GM19438 (cell line): ENCODE measurements at regions not wholly inside any gene's neighbourhood (a gene's known extent, or its start where the extent isn't known, plus 50 kb on each side); places are given as distances from the start of the nearest gene placed in this dataset.

ENCODE experiments used
- ATAC-seq: cut with Tn5 transposase; IDR thresholded peaks from one replicate; pipeline ENCODE4 v1.9.1; 2021; ENCODE audit warnings: low read depth; ENCODE audit not compliant: unreplicated experiment

DNA sequence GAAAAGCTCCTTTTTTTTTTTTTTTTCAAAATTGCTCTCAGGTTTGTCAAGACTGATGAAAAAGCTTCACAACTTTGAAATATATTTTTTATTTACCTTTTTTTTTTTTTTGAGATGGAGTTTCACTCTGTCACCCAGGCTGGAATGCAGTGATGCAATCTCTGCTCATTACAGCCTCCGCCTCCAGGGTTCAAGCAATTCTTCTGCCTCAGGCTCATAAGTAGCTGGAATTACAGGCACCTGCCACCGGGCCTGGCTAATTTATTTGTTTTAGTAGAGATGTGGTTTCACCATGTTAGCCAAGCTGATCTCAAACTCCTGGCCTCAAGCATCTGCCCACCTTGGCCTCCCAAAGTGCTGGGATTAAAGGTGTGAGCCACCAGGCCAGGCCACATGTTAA, 1515.0 kb downstream of the OTOL1 start:
- ATAC-seq, result no peak

DNA sequence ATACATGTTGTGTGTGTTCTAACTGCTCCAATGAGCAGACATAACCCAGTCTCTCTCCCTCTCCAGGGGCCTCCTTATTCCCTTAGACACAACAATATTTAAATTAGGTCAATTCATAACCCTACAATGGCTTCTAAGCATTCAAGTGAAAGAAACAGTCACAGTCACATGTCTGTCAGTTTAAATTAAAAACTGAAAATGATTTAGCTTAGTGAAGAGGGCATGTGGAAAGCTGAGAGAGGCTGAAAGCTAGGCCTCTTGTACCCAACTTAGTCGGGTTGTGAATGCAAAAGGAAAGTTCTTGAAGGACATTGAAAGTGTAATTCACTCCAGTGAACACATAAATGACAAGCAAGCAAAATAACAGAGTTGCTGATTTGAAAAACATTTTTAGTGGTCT, 1519.6 kb downstream of the OTOL1 start:
- ATAC-seq, result no peak

DNA sequence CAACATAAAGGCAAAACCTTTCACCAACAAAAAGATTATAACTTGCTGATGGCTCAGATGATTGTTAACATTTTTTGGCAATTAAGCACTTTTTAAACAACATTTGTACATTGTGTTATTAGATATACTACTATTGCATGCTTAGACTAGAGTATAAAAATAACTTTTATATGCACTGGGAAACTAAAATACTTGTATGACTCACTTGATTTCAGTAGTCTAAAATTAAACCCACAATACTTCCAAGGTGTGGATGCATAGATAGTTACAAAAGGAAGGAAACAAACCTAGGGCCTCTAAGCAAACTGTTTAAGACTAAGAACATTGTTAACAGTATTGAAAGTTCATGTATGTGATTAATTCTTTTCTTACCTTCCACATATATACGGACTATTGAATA, 1521.5 kb downstream of the OTOL1 start:
- ATAC-seq, result no peak

DNA sequence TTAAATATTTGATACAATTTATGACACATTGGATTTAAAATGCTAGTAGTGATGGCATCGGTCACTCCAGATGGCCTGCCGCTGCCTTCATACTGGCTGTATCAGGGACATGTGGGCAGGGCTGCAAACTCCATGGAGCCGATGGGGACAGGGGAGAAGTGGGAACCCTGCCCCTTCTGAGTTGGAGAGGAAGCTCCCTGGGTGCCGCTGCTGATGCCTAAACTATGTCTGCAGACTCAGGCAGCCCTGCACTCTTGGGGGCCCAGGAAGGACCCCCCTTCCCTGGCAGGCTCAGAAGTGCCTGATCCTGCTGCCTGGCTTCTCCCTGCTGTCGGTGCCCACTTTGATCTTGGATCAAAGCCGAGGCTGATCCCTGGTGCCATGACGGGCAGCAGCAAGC, 1522.1 kb downstream of the OTOL1 start:
- no peak for ATAC-seq

DNA sequence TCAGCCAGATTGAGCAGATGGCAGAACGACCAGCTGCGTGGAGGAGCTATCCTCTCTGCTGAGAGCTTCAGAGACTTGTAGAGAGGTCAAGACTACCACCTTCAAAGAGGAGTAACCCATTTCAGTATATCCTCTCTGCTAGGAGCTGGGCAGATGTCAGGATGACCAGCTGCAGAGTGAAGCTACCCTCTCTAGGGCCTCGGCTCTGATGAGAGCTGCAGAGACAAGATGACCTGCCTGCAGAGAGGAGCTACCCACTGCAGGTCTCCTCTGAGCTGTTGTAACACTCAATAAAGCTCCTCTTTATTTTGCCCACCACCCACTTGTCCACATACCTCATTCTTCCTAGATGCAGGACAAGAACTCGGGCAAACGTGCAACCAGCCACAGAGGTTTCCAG, 1522.7 kb downstream of the OTOL1 start:
- ATAC-seq, result no peak

DNA sequence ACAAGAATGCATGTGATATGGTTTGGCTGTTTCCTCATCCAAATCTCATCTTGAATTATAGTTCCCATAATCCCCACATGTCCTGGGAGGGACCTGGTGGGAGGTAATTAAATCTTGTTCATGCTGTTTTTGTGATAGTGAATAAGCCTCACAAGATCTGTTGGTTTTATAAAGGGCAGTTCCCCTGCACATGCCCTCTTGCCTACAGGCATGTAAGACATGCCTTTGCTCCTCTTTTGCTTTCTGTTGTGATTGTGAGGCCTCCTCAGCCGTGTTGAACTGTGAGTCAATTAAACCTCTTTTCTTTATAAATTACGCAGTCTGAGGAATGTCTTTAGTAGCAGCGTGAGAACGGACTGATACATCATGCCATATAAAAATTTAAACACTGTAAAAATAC, 1537.0 kb downstream of the OTOL1 start:
- no peak for ATAC-seq

DNA sequence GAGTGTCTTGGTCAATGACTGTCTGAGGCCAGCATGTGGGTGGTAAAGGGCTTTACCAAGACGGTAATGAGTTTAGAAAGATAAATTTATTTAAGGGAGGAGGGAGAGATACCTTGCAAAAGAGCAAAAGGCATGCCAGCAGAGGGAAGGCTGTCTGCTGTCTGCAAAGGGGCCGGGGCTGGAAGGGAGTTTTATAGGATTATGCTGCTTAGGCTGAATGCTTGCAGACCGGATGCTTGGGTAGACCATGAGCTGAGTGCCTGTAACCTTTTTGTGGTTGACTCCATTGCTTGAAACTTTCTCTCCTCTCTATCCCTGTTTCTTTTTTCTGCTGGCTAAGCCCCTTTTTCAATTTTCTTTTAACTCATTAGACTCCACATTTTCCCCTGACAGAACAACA, 1543.0 kb downstream of the OTOL1 start:
- ATAC-seq, result no peak

DNA sequence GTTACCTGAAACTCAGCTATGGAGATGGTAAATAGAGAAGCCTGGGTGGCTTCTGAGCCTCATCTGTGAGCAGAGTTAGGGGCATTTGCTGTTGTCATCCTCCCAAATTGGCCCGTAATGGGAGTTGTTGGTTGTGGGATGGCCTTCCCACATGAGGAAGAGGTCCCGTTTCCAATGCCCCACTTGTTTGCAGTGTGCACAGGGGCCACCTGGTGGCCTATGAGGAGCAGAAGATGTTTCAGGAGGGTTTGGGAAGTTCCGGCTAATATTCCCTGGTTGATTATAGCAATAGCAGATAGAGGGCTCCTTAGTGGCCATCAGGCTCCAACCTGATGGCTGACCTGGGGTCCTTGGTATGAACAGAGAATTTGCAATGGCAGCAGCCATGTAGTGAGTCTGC, 1546.5 kb downstream of the OTOL1 start:
- no peak for ATAC-seq

DNA sequence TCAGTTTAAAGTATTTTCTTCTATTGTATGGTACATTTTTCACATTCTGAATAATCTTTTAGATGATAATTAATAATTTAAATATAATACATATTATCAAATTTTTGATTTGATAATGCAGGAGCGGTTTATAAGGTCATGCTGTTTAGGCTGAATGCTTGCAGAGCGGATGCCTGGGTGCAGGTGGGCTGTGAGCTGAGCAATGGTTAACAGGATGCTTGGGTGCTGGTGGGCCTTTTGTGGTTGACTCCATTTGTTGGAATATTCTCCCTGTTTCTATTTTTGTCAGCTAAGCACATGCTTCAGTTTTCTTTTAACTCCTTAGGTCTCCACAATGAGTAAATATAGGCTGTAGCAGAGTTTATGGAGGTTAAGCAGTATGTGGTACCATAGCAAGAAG, 1549.3 kb downstream of the OTOL1 start:
- no peak for ATAC-seq

DNA sequence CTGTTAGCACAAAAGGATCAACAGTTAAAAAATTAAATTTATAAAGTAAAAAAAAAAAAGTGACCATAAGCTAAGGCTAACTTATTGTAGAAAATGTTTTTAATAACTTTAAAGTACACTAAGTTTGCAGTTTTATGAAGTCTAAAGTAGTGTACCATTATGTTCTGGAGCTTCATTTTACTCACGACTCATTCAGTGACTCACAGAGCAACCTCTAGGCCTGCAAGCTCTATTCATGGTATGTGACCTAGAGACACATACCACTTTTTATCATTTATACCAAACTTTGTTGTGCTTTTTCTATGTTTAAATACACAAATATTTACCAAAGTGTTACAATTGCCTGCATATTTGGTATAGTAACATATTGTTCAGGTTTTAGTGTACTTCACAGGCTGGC, 1552.3 kb downstream of the OTOL1 start:
- no peak for ATAC-seq

DNA sequence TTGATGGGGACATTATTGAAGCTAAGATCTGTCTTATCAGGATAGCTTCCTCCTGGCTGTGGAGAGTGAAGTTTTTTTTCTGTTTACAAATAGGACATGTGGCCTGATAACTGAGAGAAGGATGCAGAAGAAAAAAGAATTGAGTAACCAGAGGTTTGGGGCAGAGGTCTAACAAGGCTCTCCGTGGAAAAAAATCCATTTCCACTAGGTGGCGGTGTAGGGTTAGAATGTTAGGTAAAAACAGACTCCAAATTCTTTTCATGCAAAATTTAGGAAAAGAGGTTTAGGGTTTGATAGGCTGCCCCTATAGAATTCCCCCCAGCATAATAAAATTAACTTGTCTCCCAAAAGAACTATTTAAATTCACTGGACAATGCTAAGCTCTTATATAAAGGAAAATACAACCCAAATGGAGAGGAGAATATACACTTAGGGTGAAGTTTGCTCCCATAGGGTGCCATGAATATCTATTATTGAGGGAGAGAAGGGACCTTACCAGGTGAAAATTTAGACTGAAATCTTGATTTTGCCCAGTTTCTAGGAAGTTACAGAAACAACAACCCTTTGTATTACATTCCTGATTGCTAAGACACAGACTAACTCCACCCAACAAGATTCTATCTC, 1560.4 kb downstream of the OTOL1 start:
- ATAC-seq, result no peak

DNA sequence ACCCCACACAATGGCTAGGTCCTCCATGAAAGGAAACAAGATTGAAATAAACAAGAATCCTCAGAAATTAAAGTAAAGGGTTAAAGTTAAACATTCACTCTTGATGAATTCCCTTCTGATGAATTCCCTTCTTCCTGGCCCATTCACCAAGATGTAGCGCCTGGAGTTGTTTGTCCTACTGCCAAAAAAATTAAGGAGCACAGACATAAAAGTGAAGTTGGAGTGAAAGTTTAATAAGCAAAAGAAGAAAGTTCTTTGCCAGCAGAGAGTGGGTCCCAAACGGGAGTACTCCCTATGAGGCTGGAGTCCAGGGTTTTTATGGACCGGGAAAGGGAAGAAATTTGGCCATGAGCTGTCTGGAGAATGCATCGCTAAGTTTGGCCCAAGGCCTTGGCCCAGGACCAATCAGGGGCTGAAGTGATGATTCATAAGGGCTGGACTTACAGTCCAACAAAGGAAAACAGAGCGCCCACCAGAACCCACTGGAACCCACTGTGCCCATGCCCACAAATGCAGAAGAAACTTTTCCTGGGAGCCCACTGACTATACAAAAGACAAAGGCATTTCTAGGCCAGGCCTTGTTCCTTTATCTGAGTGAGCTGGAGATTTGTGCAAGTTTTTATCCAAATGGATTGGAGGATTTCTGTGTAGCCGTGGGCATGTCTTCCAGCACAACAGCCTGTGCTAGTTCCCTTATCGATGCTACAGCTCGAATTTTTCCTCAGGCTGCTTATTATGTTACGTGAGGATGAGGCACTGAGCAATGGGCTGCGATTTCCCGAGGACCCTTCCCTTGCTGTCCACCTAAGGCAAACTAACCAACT, 1561.6 kb downstream of the OTOL1 start:
- ATAC-seq, result no peak

DNA sequence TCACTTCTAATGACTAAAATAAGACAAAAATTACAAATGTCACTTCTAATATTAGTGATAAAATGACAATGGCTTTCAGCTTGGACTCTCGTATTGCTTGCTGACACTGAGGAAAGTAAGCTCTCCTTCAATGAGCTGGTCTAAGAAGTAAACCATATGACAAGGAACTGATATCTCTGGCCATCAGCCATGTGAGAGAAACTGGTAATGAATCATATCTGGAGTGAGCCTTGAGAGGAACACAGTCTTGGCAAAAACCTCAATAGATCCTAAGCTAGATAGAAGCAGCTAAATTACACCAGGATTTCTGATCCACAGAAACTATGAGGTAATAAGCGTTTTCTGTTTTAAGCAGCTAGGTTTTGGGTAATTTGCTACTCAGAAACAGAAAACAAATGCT, 1575.1 kb downstream of the OTOL1 start:
- ATAC-seq, result no peak
